Cardiac septum (tissue), 1 donor: ENCODE measurements at regions not wholly inside any gene's neighbourhood (a gene's known extent, or its start where the extent isn't known, plus 50 kb on each side); places are given as distances from the start of the nearest gene placed in this dataset.

Experiments
- DNase-seq: peaks from one replicate; pipeline ENCODE4 v3.0.0-alpha.2; 2020; ENCODE audit warnings: low spot score
- intact Hi-C: fragments of 100-400 bp; cut with DNase I; formaldehyde crosslinking; loops from one replicate; pipeline ENCODE4 v1.14.0; 2022
- donor health status: DM: no; HTN: no; CAD: no.

DNA sequence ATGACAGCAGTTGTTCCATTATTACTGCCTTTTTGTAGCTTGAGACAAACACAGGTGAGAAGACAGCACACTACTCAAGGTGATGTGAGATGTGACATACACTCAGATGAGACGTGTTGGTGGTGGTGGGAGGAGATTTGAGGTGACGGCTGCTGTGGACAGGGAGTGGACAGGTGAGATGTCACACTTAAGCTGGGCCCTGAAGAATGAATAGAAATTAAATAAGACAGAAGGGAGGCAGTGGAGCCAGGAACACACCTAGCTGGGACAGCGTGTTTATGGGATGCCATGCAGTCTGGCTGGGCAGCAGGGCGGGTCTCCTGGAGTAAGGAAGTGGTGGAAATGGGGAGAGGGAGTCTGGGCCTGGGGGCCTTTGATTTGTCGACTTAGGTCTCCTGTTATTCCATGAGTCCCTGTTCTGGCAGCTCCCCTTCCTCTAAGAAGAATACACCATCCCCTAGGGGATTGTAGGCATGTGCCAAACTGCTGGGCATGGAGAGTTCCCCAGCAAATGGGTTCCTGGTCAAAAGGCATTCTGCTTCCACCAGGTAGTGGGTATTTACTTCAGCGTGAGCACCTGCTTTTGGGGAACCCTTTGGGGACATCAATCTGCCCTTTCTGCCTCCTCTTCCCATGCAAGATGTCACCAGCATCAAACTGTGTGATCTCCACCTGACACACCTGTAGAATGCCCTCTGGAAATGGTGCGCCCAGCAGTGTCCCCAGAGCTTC is 71.2 kb upstream of the ESRRB start:
- intact Hi-C loops: no loop called here
- no peak for DNase-seq

DNA sequence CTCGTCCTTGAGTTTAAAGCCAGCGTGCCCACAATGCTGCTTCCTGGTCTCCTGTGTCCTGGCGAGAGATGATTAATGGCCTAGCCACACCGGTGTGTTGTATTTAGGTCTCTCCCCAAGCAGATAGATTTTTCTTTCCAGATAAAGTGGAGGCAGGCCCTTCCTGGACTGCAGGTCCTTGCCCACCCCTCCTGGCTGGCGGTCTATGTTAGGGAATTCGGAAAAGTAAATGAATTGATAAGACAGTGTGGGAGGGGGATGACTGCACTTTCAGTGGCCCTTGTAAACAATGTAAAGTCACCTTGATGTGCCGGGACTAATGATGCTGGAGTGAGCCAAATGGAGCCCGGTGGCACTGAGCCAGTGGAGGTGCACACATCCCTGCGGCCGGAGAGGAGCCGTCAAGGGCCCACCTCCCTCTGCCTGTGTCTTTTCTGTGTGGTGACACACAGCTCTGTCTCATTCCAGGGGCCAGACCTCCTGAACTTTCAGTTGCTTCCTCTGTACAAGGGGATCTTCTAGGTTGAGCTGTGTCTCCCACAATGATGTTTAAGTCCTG is 70.6 kb upstream of the ESRRB start:
- no peak for DNase-seq
- intact Hi-C loops: no loop called here

DNA sequence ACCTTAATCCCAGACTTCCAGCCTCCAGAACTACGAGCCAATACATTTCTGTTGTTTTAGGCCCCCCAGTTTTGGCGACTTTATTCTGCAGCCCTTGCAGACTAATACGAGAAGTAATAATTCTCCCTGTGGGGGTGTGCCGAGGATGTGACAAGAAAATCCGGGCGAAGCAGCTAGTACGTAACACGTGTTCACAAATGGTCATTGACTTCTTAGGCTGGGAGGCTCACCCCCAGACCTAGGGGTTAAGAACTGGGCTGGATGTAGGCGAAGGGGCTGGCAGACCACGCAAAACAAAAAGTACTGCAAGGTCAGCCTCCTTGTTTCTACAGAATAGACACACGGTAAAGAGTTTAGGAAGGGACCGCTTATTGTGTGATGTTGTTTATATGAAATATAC is 69.8 kb upstream of the ESRRB start:
- intact Hi-C loops: no loop called here
- DNase-seq: no peak

DNA sequence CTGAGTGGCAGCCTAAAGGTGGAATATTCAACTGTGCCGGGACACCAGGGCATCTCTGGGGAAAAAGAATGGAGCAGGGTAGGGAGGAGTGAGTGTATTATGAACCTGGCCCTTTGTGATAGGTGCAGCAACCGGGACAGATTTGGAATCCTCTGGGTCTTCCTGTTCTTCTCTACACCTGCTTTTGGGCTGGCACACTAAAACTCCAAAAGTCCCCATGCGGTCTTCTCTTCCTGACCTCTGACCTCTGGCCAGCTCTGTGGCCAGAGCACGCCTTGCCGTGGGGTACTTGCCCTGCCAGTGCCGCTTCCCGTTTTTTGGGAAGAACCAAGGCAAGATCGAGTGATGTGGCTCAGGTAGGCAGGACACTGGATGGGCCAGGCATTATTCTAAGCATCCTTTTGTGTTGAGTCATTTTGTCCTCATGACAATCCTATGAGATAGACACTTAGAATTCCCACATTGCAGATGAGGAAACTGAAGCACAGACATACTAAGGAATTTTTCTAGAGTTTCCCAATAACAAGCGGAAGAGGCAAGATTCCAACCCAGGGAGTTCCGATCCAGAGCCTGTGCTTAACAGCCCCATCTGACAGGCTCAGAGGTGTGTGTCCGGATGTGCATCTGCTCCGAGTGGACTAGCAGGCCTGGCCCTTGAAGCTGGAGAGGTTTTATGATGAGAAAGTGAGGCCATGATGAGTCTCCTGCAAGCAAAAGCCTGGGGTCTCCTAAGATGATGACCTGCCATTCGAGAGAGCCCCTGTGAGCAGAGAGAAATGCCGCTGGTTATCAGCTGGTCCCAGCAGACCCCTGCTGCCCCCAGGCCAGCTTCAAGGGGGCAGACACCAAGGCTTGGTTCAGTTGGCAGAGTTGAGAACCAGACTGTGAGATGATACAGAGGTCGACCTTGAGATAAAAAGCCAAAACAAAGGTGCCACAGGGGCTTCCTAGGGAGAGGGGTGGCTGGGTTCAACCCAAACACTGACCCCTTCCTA is 67.9 kb upstream of the ESRRB start:
- DNase-seq: no peak
- intact Hi-C loops: no loop called here

DNA sequence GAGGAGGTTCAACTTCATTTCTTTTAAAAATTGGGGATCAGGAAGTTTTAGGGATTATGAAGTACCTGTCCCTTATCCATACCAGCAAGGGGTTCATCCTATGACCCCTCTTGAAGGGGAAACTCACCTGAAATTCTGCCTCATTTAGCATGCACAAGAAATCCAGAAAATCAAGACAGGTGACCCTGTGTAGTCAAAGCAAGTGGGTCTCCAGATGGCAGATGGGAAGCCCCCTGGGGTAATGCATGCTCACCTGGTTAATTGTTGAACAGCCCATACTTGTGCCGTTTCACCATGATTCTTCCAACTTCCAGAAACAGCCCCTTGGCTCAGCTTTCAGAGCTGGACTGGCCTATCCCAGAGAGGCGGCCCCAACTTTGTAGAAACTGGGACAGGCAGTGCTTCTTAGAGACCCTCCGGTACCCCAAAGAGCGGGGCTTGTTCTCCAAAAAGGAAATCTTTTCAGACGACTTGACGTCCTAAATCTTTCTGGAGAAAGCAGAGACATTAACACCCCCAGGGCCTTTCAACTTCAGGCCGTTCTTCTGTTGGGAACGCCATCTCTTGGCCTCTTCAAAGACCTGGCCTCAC is 66.3 kb upstream of the ESRRB start:
- no peak for DNase-seq
- intact Hi-C loops: loop anchor here (2.0 kb wide), 1 partner anchor 41 kb away; no protein-coding TSS in a partner anchor

DNA sequence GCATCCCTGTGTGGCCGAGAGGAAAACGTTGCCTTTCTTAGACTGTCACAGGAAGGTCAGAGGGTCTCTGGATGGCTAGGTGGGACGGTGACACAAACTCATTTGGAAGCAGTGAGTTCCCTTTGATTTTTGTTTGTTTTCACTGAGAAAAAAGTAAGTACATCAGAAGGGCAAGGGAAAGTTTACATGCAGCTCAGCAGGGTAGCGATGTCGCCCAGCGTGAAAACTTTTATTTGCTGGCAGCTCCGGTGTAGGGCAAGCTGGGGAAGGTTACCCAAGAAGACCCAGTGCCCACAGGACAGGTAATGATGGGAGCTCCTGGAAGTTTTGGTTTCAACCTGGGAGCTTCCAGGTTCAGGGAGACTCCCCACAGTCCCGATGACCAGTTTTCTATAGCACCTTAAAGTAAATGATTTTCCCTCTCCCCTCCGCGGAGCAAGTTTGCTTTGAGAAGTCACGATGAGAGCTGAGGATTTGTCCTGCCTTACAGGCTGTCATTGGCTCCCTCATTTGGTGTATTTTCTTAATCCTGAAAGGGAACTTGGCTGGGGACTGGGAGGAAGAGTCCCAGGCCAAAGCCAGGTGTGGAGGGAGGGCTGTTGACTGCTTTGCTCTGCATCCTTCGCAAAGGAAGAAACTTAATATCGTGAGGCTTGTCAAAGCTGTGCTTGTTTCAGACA is 64.7 kb upstream of the ESRRB start:
- intact Hi-C loops: loop anchor here (2.0 kb wide), 1 partner anchor 40 kb away; no protein-coding TSS in a partner anchor
- peak; percentile 51 for DNase-seq

DNA sequence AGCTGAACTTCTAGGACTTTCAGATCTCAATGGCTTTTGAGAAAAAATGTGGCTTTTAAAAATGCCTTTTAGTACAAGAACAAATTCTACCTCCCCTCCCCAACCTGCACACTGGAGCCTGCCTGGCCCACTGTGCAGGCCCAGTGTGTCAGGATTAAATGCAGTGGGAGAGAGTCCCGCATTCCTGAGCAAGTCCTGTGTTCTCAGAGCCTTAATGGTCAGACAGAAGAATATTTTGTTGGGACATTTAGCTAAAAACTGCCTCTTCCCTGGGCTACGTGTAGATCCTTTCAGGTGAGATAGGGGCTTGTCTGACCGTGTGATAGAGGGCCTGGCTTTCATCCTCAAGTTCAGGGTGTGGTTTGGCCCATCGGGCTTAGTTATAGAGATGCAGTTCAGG is 63.1 kb upstream of the ESRRB start:
- peak; percentile 14 for DNase-seq
- intact Hi-C loops: no loop called here

DNA sequence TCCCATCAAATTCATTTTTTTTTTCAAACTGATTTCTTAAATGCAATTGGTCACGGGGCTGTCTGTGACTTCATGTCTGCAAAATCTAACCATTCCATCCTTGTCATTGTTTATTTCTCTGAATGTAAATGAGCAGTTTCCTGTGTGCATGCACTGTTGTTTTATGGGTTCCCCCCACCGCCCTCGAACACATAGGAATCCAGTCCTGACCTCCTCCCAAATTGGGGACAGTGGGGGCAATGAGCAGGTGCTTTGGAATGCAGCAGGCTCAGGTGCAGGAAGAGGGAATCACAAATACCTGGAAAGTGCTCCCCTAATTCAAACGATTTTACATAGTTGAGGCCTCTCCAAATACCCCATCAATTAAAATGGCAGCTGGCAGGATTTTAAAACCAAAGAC is 62.6 kb upstream of the ESRRB start:
- intact Hi-C loops: no loop called here
- peak; percentile 53 for DNase-seq

DNA sequence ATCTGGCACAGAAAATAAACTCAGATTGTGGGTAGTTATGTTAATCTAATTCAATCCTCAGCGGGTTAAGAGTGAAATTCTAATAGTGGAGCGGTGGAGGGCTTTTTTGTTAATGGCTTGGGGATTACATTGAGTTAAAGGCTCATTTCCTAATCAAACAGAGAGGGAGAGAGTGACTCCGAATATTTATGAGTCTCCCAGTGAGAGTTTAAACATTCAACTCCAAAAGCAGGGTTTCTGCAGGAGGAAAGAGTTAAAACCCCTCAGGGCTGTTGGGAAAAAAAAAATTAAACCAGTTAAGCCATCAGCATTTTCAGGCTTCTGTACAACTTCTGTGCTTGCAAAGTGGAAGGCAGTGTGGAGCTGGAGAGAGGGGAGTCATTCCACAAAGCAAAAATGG is 62.1 kb upstream of the ESRRB start:
- intact Hi-C loops: no loop called here
- peak; percentile 20 for DNase-seq

DNA sequence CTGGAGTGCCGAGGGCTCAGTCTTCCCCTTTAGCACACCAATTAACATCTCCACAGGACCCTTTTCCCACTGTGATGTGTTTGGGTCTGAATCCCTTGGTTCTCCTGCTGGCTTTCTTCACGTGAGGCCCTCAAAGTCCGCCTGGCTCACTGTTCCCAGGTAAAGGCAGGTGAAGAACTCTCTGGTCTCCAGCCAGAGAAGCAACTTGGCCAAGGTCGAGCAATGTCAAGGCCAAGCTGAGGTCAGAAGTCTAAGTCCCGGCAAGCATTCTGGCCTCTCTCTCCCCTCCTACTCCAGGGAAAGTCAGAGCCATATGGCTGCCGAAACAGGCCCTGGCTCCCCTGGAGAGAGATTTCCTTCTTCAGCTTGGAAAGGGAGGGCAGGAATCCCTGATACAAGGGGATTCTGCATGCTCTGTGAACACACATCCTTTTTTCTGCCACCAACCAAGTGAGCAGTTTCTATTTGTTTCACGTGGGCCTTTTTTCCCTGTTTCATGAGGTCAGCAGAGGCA is 61.4 kb upstream of the ESRRB start:
- intact Hi-C loops: no loop called here
- peak; percentile 36 for DNase-seq

DNA sequence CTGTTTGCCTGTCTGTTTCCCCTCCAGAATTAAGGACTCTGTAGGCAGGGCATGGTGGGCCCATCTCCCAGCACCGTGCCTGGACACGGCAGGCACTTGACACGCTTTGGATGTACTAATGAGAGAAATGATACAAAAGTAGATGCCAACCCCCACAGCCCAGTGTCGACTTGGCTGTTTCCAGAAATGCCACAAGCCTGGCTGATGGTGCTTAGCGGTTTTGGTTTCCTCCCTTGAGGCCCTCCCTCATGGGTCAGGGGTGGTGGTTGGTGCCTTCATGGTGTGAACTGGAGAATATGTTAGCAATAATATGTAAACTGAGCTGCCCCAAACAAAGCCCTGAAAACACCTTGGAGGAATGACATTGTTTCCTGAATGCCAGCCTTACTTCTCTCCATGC is 55.5 kb upstream of the ESRRB start:
- intact Hi-C loops: no loop called here

DNA sequence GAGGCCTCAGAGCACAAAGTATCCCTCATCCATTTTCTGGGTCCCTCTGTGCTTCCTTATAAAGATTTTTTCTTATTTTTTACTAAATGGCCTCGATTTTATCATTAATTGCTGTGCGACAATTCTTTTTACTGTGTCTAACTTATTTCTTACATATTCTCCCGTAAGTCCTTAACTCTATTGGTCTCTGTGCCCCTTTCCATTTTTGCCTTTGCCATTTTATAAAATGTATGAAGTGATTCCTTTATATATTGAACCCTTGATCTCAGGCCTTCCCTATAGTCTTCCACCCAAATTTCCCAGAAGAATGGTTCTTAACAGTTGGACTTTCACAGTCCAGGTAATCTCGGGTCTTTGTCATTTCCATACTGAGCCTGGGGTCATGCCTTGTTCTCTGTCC is 55.0 kb upstream of the ESRRB start:
- no peak for DNase-seq
- intact Hi-C loops: no loop called here

More for the DNA sequence above, 55.5 kb upstream of the ESRRB start:
- DNase-seq: peak; percentile 50

DNA sequence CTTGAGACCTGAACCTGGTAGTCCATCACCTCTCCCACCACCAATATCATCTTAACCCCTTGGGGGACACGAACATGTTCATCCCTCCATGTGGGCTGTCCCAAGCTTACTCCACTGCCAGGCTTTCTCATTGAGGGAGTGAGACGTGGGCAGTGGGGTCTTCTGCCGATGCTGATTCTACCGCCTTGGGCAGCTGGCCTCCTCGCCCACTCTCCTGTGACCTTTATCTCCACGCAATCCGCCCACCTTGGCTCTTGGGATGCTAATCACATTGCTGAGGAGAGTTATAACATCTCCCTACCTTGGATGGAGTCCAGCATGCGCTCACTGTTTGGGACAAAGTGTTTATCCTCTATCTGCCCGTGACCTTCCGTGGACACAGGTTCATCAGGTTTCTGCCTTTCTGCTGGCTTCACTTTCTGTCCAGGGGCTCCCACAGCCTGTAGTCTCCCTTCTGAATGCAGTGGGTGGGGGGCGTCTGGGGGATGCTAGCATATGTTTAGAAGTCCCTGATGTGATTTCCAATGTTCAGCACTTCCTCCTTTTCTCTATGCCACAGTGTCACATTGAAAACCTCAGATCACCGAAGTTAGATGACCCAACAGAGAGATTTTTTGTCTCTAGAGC is 53.2 kb upstream of the ESRRB start:
- intact Hi-C loops: no loop called here
- peak; percentile 22 for DNase-seq

DNA sequence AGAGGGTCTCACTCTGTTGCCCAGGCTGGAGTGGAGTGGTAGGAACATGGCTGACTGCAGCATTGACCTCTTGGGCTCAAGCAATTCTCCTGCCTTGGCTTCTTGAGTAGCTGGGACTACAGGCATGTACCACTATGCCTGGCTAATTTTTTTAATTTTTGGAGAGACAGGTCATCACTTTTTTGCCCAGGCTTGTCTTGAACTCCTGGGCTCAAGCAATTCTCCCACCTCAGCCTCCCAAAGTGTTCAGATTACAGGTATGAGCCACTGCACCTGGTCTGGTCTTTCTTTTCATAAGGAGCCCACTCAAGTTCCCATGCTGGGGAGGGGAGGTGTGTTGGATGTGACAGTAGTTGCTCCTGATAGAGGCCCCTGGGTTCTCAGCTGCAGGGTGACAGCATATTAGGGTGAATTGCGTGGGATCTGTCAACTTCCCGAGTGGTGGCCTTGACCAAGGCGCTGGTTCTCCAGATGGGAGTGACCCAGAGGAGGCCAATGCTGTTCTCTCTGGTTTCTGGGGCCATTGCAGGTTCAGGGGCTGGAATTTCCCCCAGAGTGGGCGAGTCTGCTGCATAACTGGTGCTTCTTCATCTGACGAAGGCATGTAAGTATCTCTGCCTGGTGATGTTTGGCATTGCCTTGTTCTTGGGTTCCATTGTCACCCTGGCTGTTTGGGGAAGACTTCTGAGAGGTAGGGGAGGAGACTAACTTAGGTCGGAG is 52.4 kb upstream of the ESRRB start:
- intact Hi-C loops: no loop called here
- peak; percentile 58 for DNase-seq

DNA sequence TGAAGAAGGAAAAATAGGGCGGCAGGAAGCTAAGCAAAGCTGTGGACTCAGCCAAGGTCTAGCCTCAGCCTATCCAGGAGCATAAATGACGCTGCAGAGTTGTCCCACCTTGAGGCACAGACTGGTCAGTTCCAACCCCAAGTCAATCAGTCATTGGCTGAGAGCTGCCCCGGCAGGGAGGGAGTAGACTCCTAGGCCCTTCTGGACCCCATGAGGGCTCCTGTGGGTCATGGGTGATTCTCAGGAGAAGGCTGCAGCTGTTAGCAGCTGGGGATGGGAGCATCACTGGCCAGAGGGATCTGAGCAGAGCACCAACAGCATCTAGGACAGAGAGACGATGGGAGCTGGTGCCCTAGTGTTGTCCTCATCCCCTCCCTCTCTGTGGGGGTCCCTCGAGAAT is 51.8 kb upstream of the ESRRB start:
- DNase-seq: peak; percentile 66

More for the DNA sequence above, 51.8 kb upstream of the ESRRB start:
- intact Hi-C loops: no loop called here
